ENCODE measurements at regions not wholly inside any gene's neighbourhood (a gene's known extent, or its start where the extent isn't known, plus 50 kb on each side); places are given as distances from the start of the nearest gene placed in this dataset.

DNA sequence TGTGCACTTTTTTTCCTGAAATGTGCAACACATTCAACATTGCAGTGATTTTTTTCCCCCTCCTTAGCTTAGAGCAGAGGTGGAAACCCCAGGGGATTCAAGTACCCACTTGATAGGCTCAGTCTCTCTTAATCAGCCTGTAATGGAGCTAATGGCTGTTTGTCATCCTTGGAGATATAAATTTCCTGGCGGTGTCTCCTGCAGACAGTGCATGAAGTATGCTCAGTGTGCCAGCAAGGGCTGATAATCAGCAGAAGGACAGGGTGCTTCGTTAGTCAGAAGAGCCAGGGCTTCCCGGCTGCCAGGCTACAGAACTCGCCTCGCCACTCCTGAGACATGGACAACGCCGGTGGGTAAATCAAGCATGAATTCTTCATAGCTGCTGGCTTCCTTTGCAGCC lies 69.8 kb upstream of the PHACTR2 start:
- TF ChIP-seq, protein P1, sequence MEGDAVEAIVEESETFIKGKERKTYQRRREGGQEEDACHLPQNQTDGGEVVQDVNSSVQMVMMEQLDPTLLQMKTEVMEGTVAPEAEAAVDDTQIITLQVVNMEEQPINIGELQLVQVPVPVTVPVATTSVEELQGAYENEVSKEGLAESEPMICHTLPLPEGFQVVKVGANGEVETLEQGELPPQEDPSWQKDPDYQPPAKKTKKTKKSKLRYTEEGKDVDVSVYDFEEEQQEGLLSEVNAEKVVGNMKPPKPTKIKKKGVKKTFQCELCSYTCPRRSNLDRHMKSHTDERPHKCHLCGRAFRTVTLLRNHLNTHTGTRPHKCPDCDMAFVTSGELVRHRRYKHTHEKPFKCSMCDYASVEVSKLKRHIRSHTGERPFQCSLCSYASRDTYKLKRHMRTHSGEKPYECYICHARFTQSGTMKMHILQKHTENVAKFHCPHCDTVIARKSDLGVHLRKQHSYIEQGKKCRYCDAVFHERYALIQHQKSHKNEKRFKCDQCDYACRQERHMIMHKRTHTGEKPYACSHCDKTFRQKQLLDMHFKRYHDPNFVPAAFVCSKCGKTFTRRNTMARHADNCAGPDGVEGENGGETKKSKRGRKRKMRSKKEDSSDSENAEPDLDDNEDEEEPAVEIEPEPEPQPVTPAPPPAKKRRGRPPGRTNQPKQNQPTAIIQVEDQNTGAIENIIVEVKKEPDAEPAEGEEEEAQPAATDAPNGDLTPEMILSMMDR (conservative IDR thresholded peaks at IDR 0.05; ENCODE audit: low read depth, low read length): no peak
- DNase-seq (ENCODE audit: low read depth): no peak
- no peak overlapping the region for H3K4me3 ChIP-seq (ENCODE audit: low read depth, low read length)

- no peak for DNase-seq (ENCODE audit: low read depth)
- TF ChIP-seq, protein P1 (conservative IDR thresholded peaks at IDR 0.05; ENCODE audit: low read depth, low read length): no peak
- no peak overlapping the region for H3K4me3 ChIP-seq (ENCODE audit: low read depth, low read length)
Measured at GRCh38 chr6:143607168-143607567, 70.6 kb upstream of the PHACTR2 start.

DNA sequence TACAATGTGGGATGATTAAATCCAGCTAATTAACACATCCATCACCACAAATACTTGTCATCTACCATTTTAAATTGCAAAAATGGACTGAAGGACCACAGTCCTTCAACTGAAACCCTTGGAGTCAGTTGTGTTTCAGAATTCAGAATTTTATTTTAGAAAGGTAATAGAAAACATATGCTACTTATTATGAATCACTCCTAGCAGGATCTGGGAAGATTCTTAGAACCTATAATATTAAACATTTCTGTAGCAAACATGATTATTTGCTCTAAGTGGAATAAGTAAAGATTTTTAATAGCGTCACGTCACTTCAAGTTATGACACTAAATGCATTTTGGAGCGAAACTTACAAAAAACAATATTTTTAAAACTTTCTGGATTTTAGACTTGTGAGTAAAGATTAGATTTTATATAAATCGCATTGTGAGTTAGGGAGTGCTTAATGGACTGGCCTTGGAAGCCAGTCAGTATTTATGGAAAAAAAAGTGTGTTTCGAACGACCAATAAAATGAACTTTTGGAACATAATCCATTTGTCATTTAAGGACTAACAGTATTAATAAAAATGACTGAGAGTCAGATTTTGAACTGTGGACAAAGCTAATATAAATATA lies 71.8 kb upstream of the PHACTR2 start:
- DNase-seq (ENCODE audit: low read depth): no peak
- no peak overlapping the region for H3K4me3 ChIP-seq (ENCODE audit: low read depth, low read length)
- TF ChIP-seq, protein P1 (conservative IDR thresholded peaks at IDR 0.05; ENCODE audit: low read depth, low read length): no peak

DNA sequence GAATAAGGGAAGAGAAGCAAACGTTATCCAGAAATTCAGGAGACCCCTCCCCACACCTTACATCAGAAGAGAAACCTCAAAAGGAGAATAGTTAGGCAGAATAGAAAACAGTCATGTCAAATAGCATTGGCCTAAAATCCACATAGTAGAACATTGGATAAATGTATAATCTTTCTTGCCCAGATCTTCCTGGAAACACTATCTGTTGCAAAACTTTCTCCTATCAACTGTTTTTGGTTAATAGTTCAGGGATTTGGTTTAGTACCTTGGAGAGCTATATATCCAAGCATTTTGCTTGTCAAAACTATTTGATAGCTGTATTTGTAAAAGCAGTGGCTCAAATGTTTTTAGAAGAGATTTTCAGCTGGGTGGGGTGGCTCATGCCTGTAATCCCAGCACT lies 74.3 kb upstream of the PHACTR2 start:
- TF ChIP-seq, protein P1 (conservative IDR thresholded peaks at IDR 0.05; ENCODE audit: low read depth, low read length): no peak
- no peak overlapping the region for H3K4me3 ChIP-seq (ENCODE audit: low read depth, low read length)
- DNase-seq (ENCODE audit: low read depth): no peak

DNA sequence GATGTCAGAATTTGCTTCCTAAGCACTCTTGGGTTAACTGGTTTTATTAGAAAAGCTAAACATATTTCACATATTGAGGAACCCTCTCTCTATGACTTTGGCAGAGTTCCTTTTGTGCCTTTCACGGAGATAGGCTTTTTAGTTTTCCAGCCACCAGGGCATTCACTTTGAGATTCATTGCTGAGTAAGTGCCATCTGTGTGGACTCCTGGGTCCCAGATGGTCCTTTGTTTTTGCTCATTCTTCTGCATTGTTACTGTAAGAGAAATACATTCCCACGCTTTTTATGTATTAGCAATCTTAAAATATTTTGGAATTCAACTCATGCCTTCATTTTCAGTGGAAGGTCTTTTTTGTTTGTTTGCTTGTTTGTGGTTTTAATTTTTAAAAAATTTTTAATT lies 76.3 kb upstream of the PHACTR2 start:
- TF ChIP-seq, protein P1 (conservative IDR thresholded peaks at IDR 0.05; ENCODE audit: low read depth, low read length): no peak
- H3K4me3 ChIP-seq (ENCODE audit: low read depth, low read length): no peak overlapping the region
- DNase-seq (ENCODE audit: low read depth): no peak

DNA sequence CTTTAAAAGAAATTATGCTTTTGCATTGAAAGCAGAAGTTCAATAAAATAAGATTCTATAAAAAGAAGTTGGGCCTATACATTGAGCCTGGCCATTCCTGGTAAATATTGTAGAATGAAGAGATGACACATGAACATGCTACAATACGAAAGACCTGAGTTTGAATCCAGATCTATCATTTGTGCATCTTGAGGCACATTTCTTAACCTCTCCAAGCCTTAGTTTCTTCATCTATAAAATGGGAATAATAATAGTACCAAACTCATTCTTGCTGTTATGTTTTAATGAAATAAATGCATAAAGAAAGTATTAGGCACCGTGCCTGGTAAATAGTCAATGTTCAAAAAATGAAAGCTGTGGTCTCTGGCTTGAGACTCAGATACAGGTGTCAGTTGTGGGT lies 76.9 kb upstream of the PHACTR2 start:
- TF ChIP-seq, protein P1 (conservative IDR thresholded peaks at IDR 0.05; ENCODE audit: low read depth, low read length): no peak
- no peak for DNase-seq (ENCODE audit: low read depth)
- H3K4me3 ChIP-seq (ENCODE audit: low read depth, low read length): no peak overlapping the region

DNA sequence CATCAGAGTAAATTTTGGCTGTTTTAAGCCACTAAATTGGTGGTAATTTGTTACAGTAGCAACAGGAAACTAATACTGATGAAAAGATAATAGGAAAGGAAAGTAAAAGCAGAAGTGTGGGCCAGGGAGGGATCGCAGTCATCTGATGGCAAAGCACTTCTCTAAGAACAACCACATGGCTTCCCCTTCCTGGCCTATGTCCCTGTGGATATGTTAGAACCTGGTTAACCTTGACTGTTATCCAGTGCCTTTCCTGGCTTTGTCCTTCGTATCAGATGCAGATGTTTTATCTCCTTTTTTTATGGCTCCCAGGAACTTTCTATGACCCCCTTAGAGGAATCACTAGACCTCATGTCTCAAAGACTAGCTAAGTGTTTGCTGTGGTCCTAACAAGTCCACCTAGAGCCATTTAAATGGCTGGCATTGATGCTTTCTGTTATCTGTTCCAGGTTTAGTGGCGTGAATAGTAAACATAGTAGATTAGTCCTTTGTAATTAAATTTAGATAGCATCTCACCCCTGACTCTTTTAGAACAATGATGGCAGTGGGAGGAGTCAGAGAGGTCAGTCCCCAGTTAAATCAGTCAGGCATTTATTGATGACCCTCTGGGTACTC lies 79.2 kb upstream of the PHACTR2 start:
- H3K4me3 ChIP-seq (ENCODE audit: low read depth, low read length): no peak overlapping the region
- DNase-seq (ENCODE audit: low read depth): no peak
- TF ChIP-seq, protein P1 (conservative IDR thresholded peaks at IDR 0.05; ENCODE audit: low read depth, low read length): no peak
